Cerebellar nuclear complex (tissue), 1 donor: ENCODE measurements at regions not wholly inside any gene's neighbourhood (a gene's known extent, or its start where the extent isn't known, plus 50 kb on each side); places are given as distances from the start of the nearest gene placed in this dataset.

Source experiments
- DNase-seq, 2 experiments: peaks; one replicate each; lab custom pipeline; 2025; lab: John Stamatoyannopoulos, UW

- no peak for DNase-seq
Observed at GRCh38 chr19:46944918-46945628, 74.6 kb upstream of the NPAS1 start.

DNA sequence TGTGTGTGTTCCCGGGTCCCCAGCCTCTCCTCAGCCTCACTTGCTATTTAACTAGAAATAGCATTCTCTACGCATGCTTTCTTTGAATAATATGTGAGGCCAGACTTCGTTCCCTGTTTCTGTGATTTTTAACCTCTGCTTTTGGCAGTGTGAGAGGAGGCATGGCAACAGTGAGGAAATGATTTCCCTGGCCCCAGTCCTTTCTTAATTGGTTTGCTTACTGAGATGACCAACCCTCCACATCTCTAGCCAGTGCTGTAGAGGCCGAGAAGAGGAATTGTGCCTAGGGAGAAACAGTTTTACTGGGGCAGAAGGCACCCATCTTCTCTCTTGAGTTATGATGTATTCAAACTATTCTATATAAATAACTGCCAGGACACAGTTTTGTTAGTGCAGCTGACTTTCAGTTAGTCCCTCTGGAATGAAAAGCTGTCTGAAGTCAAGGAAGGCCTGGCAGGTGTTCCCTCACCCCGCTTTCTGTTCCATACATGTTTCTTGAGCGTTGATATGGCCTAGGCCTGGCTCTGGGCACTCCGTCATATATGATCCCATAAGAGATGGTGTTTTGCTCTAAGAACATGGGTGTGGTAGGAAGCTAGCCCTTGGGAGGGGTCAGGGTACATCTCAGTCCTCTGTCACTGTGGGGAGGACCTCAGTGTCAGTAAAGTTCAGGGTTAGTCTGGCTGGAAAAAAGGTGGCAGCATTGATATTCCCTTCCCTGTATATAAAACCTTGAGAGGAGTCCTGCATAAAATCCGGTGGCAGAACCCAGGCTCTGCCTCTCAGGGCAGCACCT is 73.7 kb upstream of the NPAS1 start:
- no peak for DNase-seq

DNA sequence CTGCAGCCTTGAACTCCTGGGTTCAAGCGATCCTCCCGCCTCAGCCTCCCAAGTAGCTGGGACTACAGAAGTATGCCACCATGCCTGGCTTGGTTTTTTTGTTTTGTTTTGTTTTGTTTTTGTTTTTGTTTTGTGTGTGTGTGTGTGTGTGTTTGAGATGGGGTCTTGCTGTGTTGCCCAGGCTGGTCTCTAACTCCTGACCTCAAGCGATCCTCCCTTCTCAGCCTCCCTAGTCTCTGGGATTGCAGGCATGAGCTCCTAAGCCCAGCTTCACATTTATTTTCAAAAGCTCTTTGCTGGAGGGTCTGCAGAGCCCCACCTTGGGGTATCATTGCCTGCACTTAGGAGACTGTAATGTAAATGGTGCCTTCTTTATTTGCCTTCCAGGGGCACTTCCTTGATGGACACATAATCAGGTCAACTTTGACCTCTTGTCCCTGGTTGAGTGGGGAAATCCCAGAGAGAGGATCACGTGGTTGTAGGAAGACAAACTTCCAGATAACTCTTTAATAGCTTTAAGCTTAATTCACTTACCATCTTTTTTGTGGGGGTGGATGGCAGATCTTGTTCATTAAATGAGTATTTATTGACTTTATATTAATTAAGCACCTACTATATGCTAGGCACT is 72.9 kb upstream of the NPAS1 start:
- no peak for DNase-seq

- DNase-seq, result no peak
Observed at GRCh38 chr19:46947866-46948265, 71.8 kb upstream of the NPAS1 start.

DNA sequence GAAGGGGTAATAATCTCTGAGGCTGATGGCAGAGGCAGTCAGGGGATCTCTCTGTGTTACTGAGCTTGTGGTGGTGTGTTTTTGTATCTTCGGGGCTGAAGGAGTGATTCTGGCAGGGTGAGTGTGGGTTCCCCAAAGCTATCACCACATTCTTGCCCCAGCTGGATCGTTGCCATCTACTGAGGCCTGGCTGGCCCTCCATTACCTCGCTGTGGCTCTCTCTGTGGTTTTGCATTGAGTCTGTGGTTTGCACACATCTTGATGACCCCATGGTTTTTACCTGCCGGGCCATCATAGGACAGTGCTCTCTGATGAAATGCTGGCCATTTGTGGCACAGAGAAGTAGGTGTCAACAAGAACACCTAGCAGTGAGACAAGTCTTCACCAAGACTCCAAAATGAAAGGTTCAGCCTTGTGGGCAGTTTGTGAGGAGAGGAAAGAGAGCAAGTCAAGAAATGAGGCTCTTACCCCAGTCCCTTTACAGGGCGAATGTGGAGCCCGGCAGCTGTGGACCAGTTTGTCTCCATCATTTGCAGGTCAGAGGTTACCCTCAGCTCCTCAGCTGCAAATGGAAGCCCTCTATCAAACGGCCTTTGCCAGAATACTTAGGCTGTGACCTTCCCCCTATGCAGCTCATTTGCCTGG is 69.0 kb upstream of the NPAS1 start:
- DNase-seq, result no peak

- no peak for DNase-seq
Observed at GRCh38 chr19:46951171-46951986, 68.3 kb upstream of the NPAS1 start.

- DNase-seq, result no peak
Observed at GRCh38 chr19:46952874-46953273, 66.8 kb upstream of the NPAS1 start.

DNA sequence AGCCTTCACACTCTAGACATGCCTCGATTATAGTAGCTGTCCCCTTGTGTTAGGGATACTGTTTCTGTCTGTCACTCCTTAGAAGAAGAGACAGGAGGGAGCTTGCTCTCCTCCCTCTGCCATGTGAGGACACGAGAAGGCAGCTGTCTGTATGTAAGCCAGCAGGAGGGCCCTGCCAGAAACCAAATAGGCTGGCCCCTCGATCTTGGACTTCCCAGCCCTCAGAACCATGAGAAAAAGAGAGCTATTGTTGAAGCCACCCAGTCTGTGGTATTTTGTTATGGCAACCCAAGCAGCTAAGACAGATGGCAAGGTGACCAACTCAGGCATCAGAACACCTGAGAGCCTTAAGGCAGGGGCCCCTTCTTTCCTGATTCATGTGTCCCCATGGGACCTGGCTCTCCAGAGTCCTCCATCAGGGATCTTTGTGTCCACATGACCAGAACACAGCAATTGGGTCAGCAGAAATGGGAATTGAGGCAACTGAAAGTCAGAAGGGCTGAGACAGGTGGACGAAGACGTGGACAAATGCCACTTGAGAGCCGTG is 65.6 kb upstream of the NPAS1 start:
- DNase-seq, result no peak

GRCh38 chr19:46954502-46954992 is 65.1 kb upstream of the NPAS1 start:
- DNase-seq, result no peak

- no peak for DNase-seq
Observed at GRCh38 chr19:46954993-46955812, 64.4 kb upstream of the NPAS1 start.

GRCh38 chr19:46955813-46956371 is 63.7 kb upstream of the NPAS1 start:
- DNase-seq, result no peak

DNA sequence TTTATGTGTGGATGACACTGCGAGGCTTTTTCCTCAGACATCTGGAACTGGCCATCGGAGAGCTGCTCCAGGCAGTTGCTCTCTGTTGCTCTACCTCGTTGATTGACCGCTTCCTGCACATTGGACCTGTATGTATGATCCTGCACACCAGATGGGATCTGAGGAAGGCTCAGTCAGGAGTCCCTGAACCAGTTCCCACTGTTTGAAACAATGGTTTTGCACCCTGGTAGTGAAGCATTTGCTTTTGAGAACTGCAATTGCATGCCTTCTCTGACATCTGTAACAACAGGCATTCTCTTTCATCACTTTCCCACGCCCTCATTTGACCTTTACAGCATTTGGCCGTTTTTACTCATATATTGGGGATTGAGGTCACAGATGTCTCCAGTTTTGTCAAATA is 61.1 kb upstream of the NPAS1 start:
- no peak for DNase-seq

- no peak for DNase-seq
Observed at GRCh38 chr19:46959894-46960556, 59.6 kb upstream of the NPAS1 start.

DNA sequence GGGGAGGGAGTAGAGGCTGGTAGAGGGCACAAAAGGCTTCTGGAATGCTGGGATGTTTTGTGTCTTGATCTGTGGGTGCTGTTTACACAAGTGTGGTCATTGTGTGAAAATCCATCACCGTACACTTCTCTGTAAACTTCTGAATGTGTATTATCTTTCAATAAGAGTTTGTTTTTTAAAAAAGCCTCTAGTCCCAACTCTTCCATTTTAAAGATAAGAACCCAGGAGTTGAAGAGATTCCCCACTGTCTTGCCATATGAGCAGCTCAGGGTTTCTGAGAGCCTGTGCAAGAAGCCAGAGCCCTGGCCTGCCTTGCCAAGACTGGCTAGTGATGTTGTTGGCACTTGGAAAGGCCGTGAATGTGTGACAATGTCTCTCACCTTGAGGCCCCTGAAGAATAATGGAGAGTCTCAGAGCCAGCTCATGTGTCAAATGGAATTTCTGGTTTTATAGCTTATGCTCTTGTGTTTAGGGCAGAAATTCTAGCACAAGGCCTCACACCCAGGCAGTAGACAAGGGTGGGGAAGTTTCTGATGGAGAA is 57.5 kb upstream of the NPAS1 start:
- DNase-seq, result no peak

DNA sequence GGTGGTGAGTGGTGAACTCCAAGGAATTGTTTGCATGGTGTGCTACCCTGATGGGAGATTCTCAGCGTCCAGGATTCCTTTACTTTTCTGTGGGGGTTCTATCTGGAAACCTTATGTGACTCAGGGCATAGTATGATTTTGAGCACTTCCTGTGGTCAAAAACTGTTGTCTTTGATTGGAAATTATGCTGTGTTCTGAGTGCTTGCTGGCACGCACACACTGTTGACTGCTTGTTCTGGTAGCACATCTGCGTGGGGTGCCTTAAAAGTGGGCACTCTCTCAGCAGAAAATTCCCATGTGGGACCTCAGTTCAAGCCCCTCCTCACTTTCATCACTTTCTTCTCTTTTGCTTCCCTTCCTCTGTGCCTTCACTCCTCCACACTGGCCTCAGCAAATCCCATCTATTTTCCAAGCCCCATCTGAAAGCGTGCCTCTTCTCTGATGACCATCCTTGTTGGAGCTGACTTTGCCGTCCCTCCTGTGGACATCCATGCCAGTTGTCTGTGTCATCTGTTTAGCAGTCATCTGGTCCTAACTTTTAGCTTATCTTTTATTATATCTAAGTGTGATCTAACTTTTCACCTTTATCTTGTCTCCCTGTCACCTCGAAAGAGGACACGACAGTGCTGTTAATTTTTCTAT is 56.4 kb upstream of the NPAS1 start:
- no peak for DNase-seq

DNA sequence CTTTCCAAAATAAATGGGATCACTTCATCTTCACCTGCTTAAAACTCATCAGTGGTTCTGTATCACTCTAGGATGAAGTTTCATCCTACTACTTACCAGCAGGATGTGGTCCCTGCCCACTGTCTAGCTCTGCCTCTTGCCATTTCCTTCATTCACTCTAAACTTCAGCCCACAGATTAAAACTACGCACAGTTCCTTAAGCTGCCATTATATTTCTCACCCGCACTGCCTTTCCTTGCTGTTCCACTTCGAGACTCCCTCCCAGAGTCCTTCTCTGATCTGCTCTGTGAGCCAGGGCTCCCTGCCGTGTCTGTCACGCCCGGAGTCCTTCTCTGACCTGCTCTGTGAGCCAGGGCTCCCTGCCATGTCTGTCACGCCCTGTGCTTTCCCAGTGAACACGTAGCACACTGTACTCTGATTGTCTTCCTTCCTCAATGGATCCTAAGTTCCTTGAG is 52.0 kb upstream of the NPAS1 start:
- DNase-seq, result no peak
